OCI-LY7 (cell line): ENCODE measurements at regions not wholly inside any gene's neighbourhood (a gene's known extent, or its start where the extent isn't known, plus 50 kb on each side); places are given as distances from the start of the nearest gene placed in this dataset.

ENCODE experiments used
- BruUV-seq: library from RNA; stranded (reverse); fragments of 400-500 nt; replicated peaks from 2 replicates; lab custom pipeline; 2021; lab: Mats Ljungman, UMichigan
- CTCF ChIA-PET: fragments of 300-600 bp; sonication (Branson Sonifier 250); formaldehyde crosslinking; loops from one replicate; lab custom pipeline; 2022; ENCODE audit warnings: antibody characterized with exemption; ENCODE audit not compliant: unreplicated experiment; lab: Charles Lee
- POLR2A ChIA-PET: fragments of 300-600 bp; sonication (Branson Sonifier 250); formaldehyde crosslinking; loops from one replicate; lab custom pipeline; 2022; ENCODE audit warnings: antibody characterized with exemption; lab: Charles Lee
- DNase-seq: peaks from one replicate; pipeline ENCODE4 v3.0.0-alpha.2; 2015; ENCODE audit warnings: low spot score
- H2AFZ ChIP-seq: fragments of 200-600 bp; sonication (generic), shearing (Covaris generic); 2 replicates; pipeline ENCODE4 v1.6.1; 2014; ENCODE audit warnings: mild to moderate bottlenecking, antibody characterized with exemption, low read length, moderate library complexity
- H3K27ac ChIP-seq: fragments of 200-600 bp; sonication (generic); 2 replicates; pipeline ENCODE4 v1.5.1; 2014; ENCODE audit warnings: mixed run types, low read depth, mild to moderate bottlenecking, moderate library complexity, low read length, inconsistent platforms; ENCODE audit not compliant: poor library complexity, severe bottlenecking
- H3K36me3 ChIP-seq: fragments of 200-600 bp; sonication (generic); 2 replicates; pipeline ENCODE4 v1.6.1; 2014; ENCODE audit warnings: mild to moderate bottlenecking, antibody characterized with exemption, low read length, moderate library complexity, mixed read lengths; ENCODE audit not compliant: insufficient read depth
- H3K4me1 ChIP-seq: fragments of 200-600 bp; sonication (generic); 2 replicates; pipeline ENCODE4 v1.5.1; 2014; ENCODE audit warnings: mild to moderate bottlenecking, low read length; ENCODE audit not compliant: insufficient read depth, poor library complexity, severe bottlenecking
- H3K4me2 ChIP-seq: fragments of 200-600 bp; sonication (generic); 2 replicates; pipeline ENCODE4 v1.6.1; 2014; ENCODE audit warnings: mild to moderate bottlenecking, low read length
- H3K4me3 ChIP-seq: fragments of 200-600 bp; sonication (generic); 2 replicates; pipeline ENCODE4 v1.5.1; 2014; ENCODE audit warnings: mild to moderate bottlenecking, low read depth, low read length; ENCODE audit not compliant: poor library complexity, severe bottlenecking
- H3K79me2 ChIP-seq: fragments of 200-600 bp; sonication (generic); 2 replicates; pipeline ENCODE4 v1.6.1; 2016; ENCODE audit warnings: low read depth, mild to moderate bottlenecking, low read length, moderate library complexity, mixed read lengths; ENCODE audit not compliant: insufficient read depth
- H3K9me2 ChIP-seq: fragments of 200-600 bp; sonication (generic); 2 replicates; pipeline ENCODE4 v1.6.1; 2016; ENCODE audit warnings: mild to moderate bottlenecking, low read length, mixed read lengths; ENCODE audit not compliant: insufficient read depth
- H3K9me3 ChIP-seq: fragments of 200-600 bp; sonication (generic); 2 replicates; pipeline ENCODE4 v1.6.1; 2014; ENCODE audit warnings: mild to moderate bottlenecking, mixed run types, low read length, mixed read lengths
- H4K20me1 ChIP-seq: fragments of 200-600 bp; sonication (generic); 2 replicates; pipeline ENCODE4 v1.6.1; 2014; ENCODE audit warnings: mild to moderate bottlenecking, antibody characterized with exemption, low read length, moderate library complexity, mixed read lengths; ENCODE audit not compliant: insufficient read depth
- CTCF ChIP-seq: fragments of 200-600 bp; sonication (generic); conservative IDR thresholded peaks from 2 replicates; pipeline ENCODE4 v1.5.1; 2014; ENCODE audit warnings: mild to moderate bottlenecking, antibody characterized with exemption, low read length, moderate library complexity, mixed read lengths
- EZH2phosphoT487 ChIP-seq: fragments of 200-600 bp; sonication (generic); IDR thresholded peaks from 2 replicates; pipeline ENCODE4 v1.6.1; 2018; ENCODE audit warnings: low read depth, borderline replicate concordance, mild to moderate bottlenecking, mixed run types, antibody characterized with exemption, low read length, moderate library complexity, mixed read lengths
- intact Hi-C: fragments of 100-400 bp; cut with micrococcal nuclease; formaldehyde crosslinking; loops from one replicate; pipeline ENCODE4 v1.10.0; 2022; ENCODE audit not compliant: unreplicated experiment

- H2AFZ ChIP-seq, result no peak overlapping the region
- CTCF ChIA-PET, result no interaction called here
- intact Hi-C loops, result no loop called here
- H3K36me3 ChIP-seq, result no peaks in the 10 kb centered on the region
- no peak overlapping the region for H3K27ac ChIP-seq
- no peaks in the 10 kb centered on the region for H4K20me1 ChIP-seq
- no peak for TF ChIP-seq EZH2phosphoT487
- TF ChIP-seq CTCF, result no peak
- no peaks in the 10 kb centered on the region for H3K4me1 ChIP-seq
- no peaks in the 10 kb centered on the region for H3K9me2 ChIP-seq
- no peaks in the 10 kb centered on the region for H3K9me3 ChIP-seq
- BruUV-seq, result no TSS peak
- H3K79me2 ChIP-seq, result no peaks in the 10 kb centered on the region
- POLR2A ChIA-PET, result no interaction called here
- H3K4me3 ChIP-seq, result no peak overlapping the region
- H3K4me2 ChIP-seq, result no peak overlapping the region
- DNase-seq, result no peak
These were observed 146.2 kb upstream of the KLF4 start for GRCh38 chr9:107635803-107636174.

- no peaks in the 10 kb centered on the region for H3K9me3 ChIP-seq
- no peaks in the 10 kb centered on the region for H3K9me2 ChIP-seq
- TF ChIP-seq CTCF (no peak), EZH2phosphoT487 (no peak)
- intact Hi-C loops, result no loop called here
- DNase-seq, result no peak
- ChIA-PET CTCF (no interaction called here), POLR2A (interaction anchor here (0.6 to 0.7 kb wide), 2 partner anchors 712 to 1365 kb away, joined by 3 to 4 read pairs; no protein-coding TSS in a partner anchor)
- H3K4me3 ChIP-seq, result no peak overlapping the region
- BruUV-seq, result no TSS peak
- no peaks in the 10 kb centered on the region for H3K4me1 ChIP-seq
- no peak overlapping the region for H3K27ac ChIP-seq
- H3K36me3 ChIP-seq, result no peaks in the 10 kb centered on the region
- no peaks in the 10 kb centered on the region for H3K79me2 ChIP-seq
- H3K4me2 ChIP-seq, result no peak overlapping the region
- no peaks in the 10 kb centered on the region for H4K20me1 ChIP-seq
- H2AFZ ChIP-seq, result no peak overlapping the region
These were observed 145.7 kb upstream of the KLF4 start for GRCh38 chr9:107635101-107635802.

- intact Hi-C loops, result no loop called here
- H3K9me3 ChIP-seq, result no peaks in the 10 kb centered on the region
- no peak overlapping the region for H2AFZ ChIP-seq
- ChIA-PET CTCF (no interaction called here), POLR2A (no interaction called here)
- no peaks in the 10 kb centered on the region for H3K4me1 ChIP-seq
- H3K79me2 ChIP-seq, result no peaks in the 10 kb centered on the region
- no peak for TF ChIP-seq CTCF
- H3K27ac ChIP-seq, result no peak overlapping the region
- no peaks in the 10 kb centered on the region for H3K36me3 ChIP-seq
- H4K20me1 ChIP-seq, result no peaks in the 10 kb centered on the region
- H3K4me2 ChIP-seq, result no peak overlapping the region
- no peak for DNase-seq
- BruUV-seq, result no TSS peak
- no peak overlapping the region for H3K4me3 ChIP-seq
- H3K9me2 ChIP-seq, result no peaks in the 10 kb centered on the region
These were observed 143.8 kb upstream of the KLF4 start for GRCh38 chr9:107633406-107633805.
